T47D (cell line): ENCODE measurements at regions not wholly inside any gene's neighbourhood (a gene's known extent, or its start where the extent isn't known, plus 50 kb on each side); places are given as distances from the start of the nearest gene placed in this dataset.

ENCODE experiments used
- DNase-seq, 2 experiments: peaks; one replicate each; pipeline versions ENCODE4 v3.0.0 to v3.0.0-alpha.2; 2011 to 2012; ENCODE audit warnings: low read depth in 1 of 2, low spot score in 1 of 2
- JUND ChIP-seq: IDR thresholded peaks from 2 replicates; pipeline ENCODE4 v1.6.1; 2012; ENCODE audit warnings: low read depth
- in situ Hi-C: cut with HindIII; loops from 2 replicates; pipeline ENCODE4 v1.10.0; 2016; ENCODE audit warnings: low sequenced_read_pairs, low pct_unique_long_range_greater_than_20kb

DNA sequence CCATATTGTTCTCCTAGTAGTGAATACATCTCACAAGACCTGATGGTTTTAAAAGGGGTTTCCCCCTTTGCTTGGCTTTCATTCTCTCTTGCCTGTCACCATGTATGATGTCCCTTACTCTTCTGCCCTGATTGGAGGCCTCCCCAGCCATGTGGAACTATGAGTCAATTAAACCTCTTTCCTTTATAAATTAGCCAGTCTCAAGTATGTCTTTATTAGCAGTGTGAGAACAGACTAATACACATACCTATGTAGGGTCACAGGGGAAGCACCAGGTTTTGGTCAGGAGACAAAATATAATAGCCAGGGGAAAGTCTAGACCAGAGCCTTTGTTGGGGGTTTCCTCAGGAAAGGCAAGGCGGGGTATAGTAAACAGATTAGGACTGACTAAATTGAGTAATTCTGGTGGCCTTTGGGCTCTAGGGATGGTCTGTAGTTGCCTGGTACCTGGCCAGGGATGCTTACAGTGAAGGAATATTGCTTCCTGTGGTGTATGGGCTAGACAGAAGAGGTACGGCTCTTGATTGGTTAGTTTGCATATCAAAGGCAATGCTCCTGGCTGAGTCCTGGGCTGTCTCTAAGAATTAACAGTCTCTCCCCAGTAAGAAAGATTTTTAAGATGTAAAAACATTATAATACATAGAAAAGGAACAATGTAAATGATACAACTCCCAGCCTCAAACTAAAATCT lies 254.5 kb downstream of the ELAVL2 start:
- no peak for DNase-seq
- no peak for TF ChIP-seq JUND
- in situ Hi-C loops, result no loop called here

DNA sequence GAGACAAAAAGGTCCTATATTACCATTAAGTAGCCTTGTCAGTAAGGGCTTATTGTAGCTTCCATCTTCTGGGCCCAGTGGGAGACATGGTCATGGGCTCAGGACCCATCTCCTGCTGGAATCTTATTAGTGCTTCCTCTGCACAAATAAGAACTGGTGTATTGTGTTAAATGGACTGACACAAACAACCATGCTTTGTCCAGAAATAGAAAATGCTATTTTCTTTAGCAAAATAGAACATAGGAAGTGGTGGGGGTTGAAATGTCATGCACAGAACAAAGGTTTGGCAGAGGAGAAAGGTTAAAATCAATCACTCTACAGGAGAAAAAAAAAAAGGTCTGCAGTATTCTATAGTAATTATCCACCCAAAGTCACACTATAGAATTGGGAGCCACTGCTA lies 252.2 kb downstream of the ELAVL2 start:
- no peak for DNase-seq
- in situ Hi-C loops, result no loop called here
- TF ChIP-seq JUND, result no peak

DNA sequence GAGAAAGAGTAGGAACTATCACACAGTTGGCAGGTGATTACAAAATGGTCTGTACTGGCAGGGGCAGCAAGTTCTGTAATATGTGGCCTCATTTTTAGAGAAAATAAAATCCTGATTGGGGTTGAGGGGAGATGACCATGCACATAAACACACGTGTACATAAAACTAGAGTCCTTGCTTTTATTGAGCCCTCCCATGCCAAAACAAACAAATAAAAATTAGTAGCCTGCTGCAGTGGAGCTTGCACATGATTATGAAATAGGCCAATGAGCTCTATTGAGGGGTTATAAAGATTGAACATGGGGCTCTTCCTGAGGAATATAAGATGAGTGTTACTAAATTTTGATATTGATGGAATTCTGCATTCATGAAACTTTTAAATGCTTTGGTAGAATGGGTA lies 248.4 kb downstream of the ELAVL2 start:
- no peak for TF ChIP-seq JUND
- in situ Hi-C loops, result no loop called here

DNA sequence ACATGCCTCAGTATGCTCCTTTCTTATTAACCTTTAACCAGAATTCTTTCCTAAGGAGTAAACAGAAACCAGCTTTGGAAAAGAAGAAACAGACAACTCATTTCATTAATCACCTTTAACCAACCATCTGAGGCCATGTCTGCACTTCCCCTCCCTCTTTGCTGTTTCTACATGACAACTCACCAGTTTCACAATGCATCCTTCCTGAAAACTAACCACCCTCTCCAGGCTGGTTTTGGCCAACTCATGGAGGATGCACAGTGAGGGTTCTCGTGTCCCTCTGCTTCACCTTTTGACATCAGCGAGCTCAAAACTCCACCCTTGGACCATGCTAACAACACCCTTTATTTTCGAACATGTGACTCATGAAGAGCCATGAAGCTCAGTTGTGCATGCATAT lies 244.1 kb downstream of the ELAVL2 start:
- no peak for DNase-seq
- in situ Hi-C loops, result no loop called here
- no peak for TF ChIP-seq JUND

More for the DNA sequence above, 248.4 kb downstream of the ELAVL2 start:
- DNase-seq, result no peak

DNA sequence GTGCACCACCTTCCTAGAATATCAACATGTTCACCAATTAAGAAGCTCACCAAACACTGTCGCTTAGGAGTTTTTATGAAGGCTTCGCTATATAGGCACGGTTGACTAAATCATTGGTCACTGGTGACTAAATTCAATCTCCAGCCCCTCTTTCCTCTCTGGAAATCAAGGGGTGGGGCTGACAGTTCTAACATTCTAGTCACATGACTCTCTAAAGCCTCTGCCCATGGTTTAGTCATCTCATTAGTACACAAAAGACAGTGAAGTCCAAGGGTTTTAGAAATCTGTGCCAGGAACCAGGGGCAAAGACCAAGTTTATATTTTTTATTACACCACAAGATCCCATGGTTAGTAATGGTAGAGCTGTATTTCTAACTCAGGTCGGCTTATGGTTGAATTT lies 243.2 kb downstream of the ELAVL2 start:
- no peak for TF ChIP-seq JUND
- in situ Hi-C loops, result no loop called here
- no peak for DNase-seq

DNA sequence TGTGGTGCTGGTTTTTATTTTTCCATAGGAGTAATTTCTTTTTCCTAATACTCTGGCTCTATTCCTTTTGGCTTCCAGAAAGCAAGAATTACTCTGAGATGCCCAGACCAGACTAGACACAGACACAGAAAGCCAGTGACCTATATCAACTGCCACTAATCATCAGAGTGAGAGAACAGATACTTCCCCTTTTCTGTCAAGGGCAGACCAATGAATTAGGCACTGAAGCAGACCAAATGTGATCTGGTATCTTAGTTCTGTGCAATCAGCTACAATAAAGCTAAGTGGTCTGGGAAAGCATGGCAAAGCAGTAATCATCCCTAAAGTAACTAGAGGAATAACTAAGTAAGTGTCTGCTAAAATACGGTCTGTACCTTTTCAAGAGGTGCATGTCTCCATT lies 239.1 kb downstream of the ELAVL2 start:
- TF ChIP-seq JUND, result no peak
- no peak for DNase-seq
- in situ Hi-C loops, result no loop called here

DNA sequence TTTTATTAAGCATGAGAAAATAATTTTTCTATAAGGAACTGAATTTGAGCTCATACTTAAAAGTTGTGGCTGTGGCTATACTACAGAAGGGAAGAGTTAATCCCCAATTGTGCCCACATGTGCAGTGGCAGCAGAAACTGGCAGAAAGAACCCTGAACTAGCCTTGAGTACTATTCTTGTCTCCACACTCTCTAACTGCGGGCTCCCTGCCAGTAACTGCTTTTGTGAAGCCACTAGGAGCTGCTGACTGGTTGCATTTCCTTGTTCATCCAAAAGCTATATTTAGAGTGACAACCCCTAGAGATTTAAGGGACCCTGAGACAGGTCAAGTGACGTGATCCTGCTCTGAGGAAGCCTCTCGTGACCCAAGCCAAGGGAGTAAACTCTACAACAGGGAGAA lies 238.6 kb downstream of the ELAVL2 start:
- TF ChIP-seq JUND, result no peak
- in situ Hi-C loops, result no loop called here
- DNase-seq, result peak in 1 of 2 experiments; percentile 39

DNA sequence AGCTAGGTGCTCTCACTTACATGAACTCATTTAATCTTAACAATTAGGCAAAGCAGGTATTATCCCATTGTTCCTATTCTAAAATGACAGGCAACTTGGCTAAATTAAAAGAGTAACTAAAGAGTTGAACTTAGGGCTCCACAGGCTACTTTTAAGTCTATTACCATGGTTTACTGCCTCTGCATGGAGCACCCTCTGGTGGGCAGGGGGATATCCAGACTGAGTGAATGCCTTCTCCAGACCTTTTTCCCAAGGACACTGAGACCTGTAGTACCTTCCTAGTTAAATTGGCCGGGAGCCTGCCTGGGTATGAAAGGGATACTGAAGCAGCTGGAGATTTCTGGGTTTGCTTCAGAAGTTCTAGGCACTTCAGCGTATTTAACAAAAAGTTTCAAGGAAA lies 238.1 kb downstream of the ELAVL2 start:
- in situ Hi-C loops, result no loop called here
- DNase-seq, result peak in 1 of 2 experiments; percentile 16
- TF ChIP-seq JUND, result no peak

DNA sequence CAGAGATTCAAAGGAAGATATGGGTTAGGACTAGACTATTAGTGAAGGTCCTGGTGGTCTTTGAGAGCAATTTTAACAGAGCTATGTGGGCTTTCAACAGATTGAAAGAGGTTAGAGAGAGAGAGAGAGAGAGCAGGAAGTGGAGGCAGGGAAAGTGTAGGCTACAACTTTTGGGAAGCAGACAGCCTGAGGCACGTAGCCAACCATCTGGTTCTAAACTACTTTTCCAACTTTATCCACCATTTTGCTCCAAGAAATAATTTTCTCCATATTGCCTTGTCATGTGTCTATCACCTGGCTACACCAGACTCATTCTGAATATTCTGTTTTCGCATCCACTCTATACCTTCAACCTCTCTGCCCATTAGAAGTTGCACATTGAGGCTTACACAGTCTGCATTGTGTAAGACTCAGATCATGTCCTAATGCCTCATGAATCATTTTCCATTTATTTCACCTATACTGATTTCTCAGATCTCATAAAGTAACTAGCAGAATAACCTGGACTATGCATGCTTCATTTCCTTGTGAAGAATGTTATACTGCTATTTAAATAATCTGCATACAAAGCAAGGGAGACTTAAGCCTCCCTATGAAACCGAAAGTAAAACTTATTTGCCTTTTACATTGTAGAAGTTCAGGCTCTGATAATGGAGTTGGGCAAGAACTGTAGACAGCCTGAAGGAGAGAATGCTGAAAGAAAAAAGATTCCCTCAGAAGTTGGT lies 235.6 kb downstream of the ELAVL2 start:
- TF ChIP-seq JUND, result no peak
- in situ Hi-C loops, result no loop called here
- peak in 1 of 2 experiments; percentile 6 for DNase-seq

DNA sequence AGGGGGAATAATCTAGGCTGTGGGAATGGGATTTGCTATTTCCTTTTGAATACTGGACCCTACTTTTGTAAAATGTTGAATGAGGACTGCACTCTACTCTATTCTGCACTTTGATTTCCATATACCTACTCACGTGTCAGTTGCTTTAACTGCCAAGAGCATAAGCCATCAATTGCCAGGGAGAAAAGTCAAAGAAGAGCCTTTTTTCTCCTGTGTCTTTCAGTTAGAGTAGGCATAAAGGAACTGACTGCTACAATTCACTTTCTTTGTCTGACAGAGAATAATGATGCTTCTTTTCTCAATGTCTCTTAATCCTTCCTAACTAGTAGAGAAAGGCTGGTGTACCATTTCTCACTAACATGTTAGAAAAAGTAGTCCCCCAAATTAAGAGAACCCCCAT lies 231.6 kb downstream of the ELAVL2 start:
- no peak for DNase-seq
- no peak for TF ChIP-seq JUND
- in situ Hi-C loops, result no loop called here

DNA sequence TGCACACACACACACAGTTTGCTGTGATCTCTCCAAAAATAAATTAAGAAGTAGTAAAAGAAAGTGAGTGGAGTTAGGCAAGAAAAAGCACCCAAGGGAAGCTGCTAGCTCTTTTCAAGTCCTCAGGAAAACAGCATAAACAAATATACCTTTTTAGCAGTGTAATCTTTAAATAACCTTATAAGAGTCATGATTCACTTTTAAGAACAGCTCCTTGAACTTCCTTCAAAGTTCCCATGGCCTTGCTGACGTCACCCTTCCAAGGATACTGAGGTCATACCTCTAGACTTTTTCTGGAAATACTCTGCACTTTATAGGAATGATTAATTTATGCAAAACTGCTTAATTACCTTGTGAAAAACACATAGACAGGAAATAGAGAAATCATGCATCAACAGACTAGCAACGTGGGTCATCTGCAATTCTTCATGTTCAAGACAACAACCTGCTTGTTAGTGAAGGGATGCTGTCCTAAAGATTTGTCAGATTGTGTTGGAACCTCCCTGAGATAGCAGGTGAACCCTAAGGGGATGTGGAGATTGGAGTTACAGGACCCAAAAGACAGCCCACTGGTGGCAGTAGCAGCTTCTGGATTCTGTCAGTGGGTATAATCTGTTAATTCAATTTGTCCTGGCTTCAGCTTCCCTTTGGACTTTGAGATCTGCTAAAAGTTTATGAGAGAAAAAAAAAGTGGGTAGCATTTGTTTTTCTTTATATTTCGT lies 229.0 kb downstream of the ELAVL2 start:
- in situ Hi-C loops, result no loop called here
- no peak for TF ChIP-seq JUND
- DNase-seq, result no peak

DNA sequence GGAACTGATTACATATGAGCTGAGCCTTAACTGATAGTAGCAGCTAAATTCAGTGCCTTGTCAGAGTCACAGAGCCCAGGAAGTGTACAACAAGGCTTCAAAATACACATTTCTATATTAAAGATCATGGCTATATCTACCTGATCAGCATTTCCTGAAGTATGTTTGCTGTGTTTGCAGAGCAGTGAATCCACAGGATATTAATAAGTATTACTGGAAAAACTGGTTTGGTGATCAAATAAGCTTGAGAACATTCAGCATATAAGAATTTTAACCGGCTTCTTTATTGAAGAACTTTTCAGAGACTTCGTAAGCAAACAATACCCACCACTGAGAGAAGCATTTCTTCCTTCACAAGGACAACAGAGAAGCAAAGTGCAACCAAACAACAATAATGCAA lies 227.0 kb downstream of the ELAVL2 start:
- peak; percentile 11 to 83 for DNase-seq

DNA sequence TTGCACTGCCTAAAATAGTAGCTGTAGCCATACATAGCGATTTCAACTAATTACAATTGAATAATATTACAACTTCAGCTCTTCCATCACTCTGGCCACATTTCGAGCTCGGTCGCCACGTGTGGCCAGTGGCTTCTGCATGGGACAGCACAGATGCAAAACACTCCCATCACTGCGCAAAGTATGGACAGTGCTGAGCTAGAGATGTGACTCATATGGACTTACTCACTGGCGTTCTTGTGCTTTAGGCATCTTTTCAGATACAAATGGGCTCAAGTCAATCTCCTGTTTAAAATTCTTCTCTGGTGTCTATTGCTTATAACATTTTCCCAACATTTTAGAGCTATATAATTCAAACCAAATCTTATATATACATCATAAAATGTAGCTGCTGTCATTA lies 222.7 kb downstream of the ELAVL2 start:
- TF ChIP-seq JUND, result no peak
- DNase-seq, result no peak
- in situ Hi-C loops, result no loop called here

More for the DNA sequence above, 227.0 kb downstream of the ELAVL2 start:
- peak; percentile 50; the same call in 1 of the 2 replicates for TF ChIP-seq JUND
- in situ Hi-C loops, result no loop called here
